Renal cortical epithelial cell (primary cell): ENCODE measurements at regions not wholly inside any gene's neighbourhood (a gene's known extent, or its start where the extent isn't known, plus 50 kb on each side); places are given as distances from the start of the nearest gene placed in this dataset.

Source experiments
- DNase-seq: peaks from one replicate; pipeline ENCODE4 v3.0.0-alpha.2; 2011; ENCODE audit warnings: low read depth

DNA sequence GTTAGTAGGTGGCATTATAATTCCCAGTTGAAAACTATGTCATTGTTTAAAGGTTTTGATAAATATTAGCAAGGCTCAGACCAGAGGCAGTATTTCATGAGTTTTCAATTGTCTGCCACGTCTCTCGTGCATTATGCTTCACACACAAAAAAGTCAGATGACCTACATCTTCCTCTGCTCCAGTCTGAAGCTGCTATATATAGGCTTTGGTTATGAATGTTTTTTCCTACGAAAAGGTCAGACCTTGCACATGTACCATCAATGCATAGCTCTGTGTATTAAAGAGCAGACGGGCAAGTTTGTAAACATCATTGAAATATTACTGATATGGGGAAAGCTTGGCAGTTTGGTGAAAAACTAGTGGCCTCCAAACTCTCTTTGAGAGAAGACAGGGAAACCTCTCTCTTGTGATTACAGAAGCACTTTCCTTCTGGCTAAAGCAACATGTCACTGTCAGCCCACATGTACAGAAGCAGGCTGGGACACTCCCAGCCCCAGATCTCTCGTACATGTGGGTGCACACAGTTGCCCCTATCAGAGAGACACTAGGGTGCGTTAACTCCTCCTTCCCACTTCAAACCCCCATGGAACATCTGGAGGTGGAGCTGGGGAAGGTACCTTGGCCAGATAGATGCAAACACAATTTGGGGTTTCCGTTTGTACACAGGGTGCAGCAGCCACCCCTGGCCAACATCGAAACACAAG lies 184.0 kb upstream of the BCL6 start:
- DNase-seq, result no peak

DNA sequence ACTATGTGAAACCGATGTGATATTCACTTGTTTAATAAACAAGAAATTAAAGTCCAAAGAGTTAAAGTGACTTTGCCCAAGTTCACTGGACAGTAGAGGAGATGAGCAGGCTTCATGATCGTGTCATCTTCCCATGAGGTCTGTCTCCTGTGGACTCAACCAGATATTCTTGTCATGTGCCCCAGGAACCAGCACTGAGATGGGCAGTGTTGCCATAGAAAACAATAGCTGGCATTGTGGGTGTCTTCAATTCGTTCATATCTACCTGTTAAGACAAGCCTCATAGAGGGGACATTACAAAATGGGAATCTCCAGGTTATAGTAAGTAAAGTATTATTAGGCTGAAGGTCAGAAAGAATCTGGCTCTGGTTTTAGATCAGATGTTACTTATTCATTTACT lies 184.8 kb upstream of the BCL6 start:
- no peak for DNase-seq

- DNase-seq, result peak; percentile 89
Observed at GRCh38 chr3:187931101-187931500, 185.8 kb upstream of the BCL6 start.

DNA sequence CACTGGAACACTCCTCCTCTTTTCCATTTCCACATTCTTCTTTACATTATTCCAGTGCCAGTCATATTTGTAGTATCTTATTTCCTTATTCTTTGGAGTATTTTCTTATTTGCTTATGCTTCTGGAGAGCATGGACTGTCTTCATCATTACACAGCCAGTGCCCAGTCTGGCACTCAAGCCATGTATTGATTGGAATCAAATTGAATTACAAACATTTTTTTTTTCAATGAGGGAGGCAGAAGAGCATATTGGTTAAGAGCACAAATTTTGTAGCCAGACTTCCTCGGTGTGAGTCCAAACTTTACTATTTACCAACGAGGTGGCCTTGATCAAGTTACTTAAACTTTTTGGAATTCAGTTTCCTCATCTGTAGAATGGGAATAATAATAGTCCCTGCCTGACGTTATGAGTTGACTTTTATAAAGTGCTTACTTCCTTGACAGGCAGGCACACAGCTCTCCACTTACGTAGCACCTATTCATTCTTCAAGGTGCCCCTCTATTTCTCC lies 186.6 kb upstream of the BCL6 start:
- DNase-seq, result no peak

GRCh38 chr3:187932530-187932929 lies 187.3 kb upstream of the BCL6 start:
- DNase-seq, result no peak

DNA sequence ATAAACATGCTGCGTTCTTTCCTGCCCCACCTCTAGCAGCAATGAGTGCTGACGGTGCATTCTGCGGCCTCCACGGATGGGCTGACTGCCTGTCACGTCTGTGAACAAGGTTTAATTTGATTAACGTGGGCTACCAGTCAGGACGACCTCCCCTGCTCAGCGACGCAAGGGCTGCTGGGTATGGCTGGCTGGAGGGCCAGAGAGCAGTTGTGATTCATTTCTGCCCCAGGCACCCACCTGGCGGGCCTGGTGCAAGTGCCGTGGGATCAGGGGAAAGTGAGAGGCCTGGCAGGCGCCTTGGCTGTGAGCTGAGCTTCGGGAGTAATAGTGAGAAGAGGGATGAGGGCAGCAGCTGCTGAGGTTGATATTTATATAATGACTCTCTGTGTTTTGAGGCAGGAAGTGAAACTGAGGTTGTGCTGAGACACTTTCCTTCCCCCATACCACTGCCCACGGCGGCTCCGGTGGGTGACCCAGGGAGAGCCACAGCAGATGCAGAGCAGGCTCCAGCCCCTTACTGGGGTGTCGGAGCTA lies 190.4 kb upstream of the BCL6 start:
- no peak for DNase-seq

- DNase-seq, result no peak
Observed at GRCh38 chr3:187936676-187937075, 191.4 kb upstream of the BCL6 start.

DNA sequence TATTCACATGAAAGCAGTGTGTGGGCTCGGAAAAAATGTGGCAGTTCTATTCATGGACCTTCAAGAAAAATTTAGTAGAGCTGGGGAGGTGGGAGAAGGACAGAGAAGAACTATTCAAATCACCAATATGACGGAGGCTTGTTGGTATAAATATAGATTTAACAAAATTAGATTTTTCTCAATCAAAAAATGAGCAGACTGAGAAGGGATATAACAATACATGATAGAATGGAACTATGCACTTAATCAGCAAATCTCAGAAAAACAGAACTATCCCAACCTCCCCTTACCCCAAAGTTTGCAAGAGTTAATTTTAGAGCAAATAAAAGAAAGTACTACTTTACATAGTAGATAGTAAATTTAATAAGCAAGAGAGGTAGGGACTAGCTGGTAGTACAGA lies 194.6 kb upstream of the BCL6 start:
- no peak for DNase-seq

- DNase-seq, result no peak
Observed at GRCh38 chr3:187941135-187941847, 196.0 kb upstream of the BCL6 start.

DNA sequence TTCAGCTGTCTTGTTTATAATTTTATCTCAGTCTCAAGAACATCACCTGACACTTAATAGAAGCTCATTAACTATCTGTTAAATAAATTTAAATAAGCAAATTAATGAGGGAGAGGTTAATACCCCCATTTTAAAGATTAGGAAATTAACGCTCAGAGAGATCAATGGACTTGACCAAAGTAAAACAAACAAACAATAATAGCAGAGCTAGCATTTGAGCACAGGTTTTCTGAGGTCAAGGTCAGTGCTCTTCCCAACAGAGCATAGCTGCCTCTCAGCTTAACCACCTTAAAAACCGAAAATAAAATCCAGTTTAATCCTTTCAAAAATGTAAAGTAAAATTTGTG lies 196.6 kb upstream of the BCL6 start:
- no peak for DNase-seq

- DNase-seq, result no peak
Observed at GRCh38 chr3:187942658-187943241, 197.5 kb upstream of the BCL6 start.

- DNase-seq, result peak; percentile 60
Observed at GRCh38 chr3:187943677-187944389, 198.6 kb upstream of the BCL6 start.

DNA sequence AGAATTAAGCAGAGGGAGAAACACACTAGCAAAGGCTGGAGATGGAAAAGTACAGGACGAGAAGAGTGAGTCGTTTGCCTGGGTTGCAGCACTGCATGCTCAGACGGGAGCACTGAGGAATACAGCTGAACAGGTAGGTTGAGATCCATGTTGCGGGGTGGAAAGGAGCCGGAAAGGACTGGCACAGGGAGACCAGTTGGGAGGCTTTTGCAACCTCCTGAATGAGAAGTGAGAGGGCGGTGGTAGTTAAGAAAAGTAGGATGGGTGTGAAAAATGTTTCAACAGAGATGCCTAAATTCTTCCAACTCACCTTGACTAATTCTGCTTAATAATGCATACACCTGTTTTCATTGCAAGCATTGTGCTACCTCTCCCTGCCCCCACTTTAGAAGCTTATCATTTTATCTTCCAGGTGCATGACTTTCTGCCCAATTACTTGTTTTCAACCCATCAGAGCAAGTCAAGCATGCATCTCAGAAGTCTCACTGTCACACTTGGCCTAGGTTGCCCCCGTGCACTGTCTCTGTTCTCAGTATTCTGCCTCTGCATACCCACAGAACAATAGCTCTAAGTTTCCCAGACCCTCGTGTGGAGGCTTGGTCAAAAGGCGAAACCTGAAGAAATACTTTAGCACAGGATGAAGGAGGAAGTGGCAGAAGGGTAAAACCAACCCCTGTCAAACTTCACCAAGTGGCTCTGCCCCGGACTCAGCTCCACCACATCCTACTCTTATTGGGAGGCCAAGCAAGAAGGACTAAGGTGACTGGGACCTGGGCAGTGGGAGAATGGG lies 199.3 kb upstream of the BCL6 start:
- no peak for DNase-seq

DNA sequence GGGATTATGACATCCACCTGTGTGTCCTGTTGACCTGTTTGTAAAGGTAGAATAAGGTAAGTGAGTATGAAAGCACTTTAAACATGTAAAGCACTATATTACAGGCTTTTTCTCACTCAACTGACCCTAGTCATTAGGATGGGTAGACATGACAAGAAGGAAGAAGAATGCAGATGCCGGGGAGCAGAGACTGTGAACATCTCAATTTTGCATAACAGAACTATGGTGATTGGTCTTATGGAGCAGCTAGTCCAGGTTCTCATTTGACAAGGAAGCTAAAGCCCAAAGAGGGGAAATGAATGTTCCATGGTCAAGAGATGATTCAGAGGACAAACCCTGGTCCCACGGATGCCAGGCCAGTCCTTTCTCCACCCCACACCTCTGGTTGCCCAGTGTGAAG lies 200.1 kb upstream of the BCL6 start:
- DNase-seq, result no peak

DNA sequence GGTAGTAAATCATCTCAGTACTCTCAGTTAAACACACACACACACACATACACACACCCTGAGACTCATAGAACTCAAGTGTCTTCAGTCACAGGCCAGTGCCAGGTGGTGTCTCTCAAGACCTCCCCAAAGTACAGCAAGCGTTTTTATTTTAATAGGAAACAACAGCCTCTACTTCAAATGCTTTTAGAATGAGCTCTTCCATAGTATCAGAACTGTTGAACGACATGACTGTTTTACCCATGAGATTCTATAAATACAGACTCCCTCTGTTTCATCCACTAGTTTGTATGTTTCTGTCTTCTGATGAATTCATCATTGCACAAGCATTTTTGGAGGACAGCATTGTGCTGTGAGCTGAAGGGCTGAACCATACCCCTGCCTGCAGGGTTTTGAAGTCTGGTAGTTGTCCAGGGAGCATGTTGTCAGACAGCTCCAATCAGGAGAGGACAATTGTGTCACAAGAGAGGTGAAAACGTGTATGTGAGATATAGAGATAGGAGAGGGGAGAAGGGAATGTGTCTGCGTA lies 201.0 kb upstream of the BCL6 start:
- no peak for DNase-seq

- DNase-seq, result no peak
Observed at GRCh38 chr3:187946981-187947380, 201.7 kb upstream of the BCL6 start.

DNA sequence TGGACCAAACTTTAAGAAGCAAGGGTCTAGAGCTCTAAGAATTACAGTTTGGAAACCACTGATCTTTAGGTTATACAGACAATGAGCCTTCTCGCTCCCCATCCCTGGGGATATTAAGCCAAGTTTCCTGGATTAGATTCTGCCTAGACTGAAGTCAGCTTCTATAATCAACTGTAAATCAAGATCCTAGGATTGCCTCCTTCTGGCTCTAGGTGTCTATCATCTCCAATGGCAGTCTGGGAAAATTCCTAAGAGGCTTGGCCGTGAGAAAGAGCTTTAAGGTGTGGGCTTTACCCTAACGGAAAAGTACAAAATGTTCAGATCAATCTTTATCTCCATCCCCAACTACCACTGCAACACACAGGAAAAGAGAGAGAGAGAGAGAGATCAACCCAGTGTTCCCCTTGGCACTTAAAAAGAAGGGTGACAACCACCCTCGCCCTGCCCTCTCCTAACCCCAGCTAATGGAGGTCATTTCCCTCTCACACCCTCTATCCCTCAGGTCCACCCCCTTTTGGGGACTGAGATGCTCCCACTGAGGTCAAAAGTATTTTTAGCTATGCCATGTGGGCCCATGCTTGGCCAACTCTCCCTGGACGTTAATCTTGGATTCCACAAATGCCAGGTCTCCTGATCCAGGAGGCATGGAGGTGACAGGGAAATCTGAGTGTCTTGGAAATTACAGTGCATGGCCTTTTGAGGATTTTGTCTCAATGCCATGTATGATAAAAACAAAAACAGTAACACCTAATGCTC lies 202.8 kb upstream of the BCL6 start:
- no peak for DNase-seq

- DNase-seq, result no peak
Observed at GRCh38 chr3:187949093-187949820, 204.0 kb upstream of the BCL6 start.

DNA sequence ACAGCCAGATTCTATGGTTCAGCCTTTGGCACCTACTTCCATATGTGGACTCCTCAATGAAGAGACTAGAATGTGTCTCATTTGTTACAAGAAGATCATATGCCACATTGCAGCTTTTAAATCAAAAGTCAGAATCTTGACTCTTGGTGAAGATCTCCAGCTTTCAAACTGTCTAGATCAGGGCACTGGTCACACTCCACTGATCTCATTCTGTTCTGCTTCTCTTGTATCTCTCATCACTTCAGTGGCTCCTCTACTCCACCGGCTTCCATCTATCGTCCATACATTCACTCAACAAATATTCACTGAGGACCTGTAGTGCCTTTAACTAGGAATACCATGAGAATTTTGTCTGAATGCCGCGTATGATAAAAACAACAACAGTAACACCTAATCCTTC lies 203.3 kb upstream of the LPP start:
- no peak for DNase-seq
